ENCODE measurements at regions not wholly inside any gene's neighbourhood (a gene's known extent, or its start where the extent isn't known, plus 50 kb on each side); places are given as distances from the start of the nearest gene placed in this dataset.

- peaks cover 34 to 46% of the 10 kb centered on the region in 2 experiments; a peak in 2 of 4 replicates for H3K9me3 ChIP-seq (ENCODE audit: control insufficient read depth in 1 of 2, insufficient read depth in 1 of 2, low read depth in 1 of 2, low read length in 2 of 2)
- ChIA-PET POLR2A (no interaction called here), CTCF (no interaction called here), RAD21 (ENCODE audit: low non-redundant PET in 1 of 2, low total read pairs in 2 of 2, uncharacterized antibody in 2 of 2, unreplicated experiment in 2 of 2) (no interaction called here)
- no peaks in the 10 kb centered on the region for H4K20me1 ChIP-seq (ENCODE audit: insufficient read depth)
- no peaks in the 10 kb centered on the region for H3K4me1 ChIP-seq (ENCODE audit: control insufficient read depth in 1 of 2, insufficient read depth in 2 of 2, low read length in 2 of 2)
- intact Hi-C loops (cut with micrococcal nuclease) = no loop called here
- H3K27me3 ChIP-seq (ENCODE audit: insufficient read depth, low read length) = no peaks in the 10 kb centered on the region
- H3K36me3 ChIP-seq (ENCODE audit: control insufficient read depth in 1 of 2, insufficient read depth in 2 of 2, low read length in 2 of 2) = no peaks in the 10 kb centered on the region
- H3K9me2 ChIP-seq (ENCODE audit: insufficient read depth) = no peaks in the 10 kb centered on the region
- ATAC-seq = no peak
- BruUV-seq (replicated peaks) = no TSS peak
- H3K27ac ChIP-seq (ENCODE audit: low read depth, low read length) = no peak overlapping the region
- no peak overlapping the region for H2AFZ ChIP-seq (ENCODE audit: low read depth, low read length, poor library complexity, severe bottlenecking)
- no peak overlapping the region for H3K4me2 ChIP-seq (ENCODE audit: low read length)
- no peaks in the 10 kb centered on the region for H3K79me2 ChIP-seq (ENCODE audit: insufficient read depth, low read length)
- no peak for TF ChIP-seq RAD21 (IDR thresholded peaks at IDR 0.05; ENCODE audit: low read depth)
- TF ChIP-seq ZNF274 (IDR thresholded peaks at IDR 0.05; ENCODE audit: low read depth, low read length) = no peak
- no peak for TF ChIP-seq TCF7L2 (IDR thresholded peaks at IDR 0.05; ENCODE audit: borderline replicate concordance, extremely low read depth, insufficient read depth, insufficient read length)
- TF ChIP-seq SIN3A (IDR thresholded peaks at IDR 0.05; ENCODE audit: low read depth) = no peak
- TF ChIP-seq POLR2AphosphoS5 (IDR thresholded peaks at IDR 0.05; ENCODE audit: low read depth, low read length) = no peak
- TF ChIP-seq EZH2phosphoT487 (IDR thresholded peaks at IDR 0.05; ENCODE audit: borderline replicate concordance) = no peak
- no peak for DNase-seq (ENCODE audit: low read depth, low spot score)
- no peak overlapping the region for H3K4me3 ChIP-seq (replicated peaks in 1 of 2; ENCODE audit: low read depth in 1 of 2, low read length in 2 of 2)
- H3K9ac ChIP-seq (ENCODE audit: low read length) = no peak overlapping the region
Observed at GRCh38 chr17:53142890-53143289, 679.8 kb upstream of the KIF2B start.

GRCh38 chr17:53141731-53142130, 681.0 kb upstream of the KIF2B start:
- RAD21 ChIA-PET (ENCODE audit: low non-redundant PET in 1 of 2, low total read pairs in 2 of 2, uncharacterized antibody in 2 of 2, unreplicated experiment in 2 of 2) = no interaction called here
- TF ChIP-seq ZNF274 (IDR thresholded peaks at IDR 0.05; ENCODE audit: low read depth, low read length) (no peak), POLR2AphosphoS5 (IDR thresholded peaks at IDR 0.05; ENCODE audit: low read depth, low read length) (no peak), SIN3A (IDR thresholded peaks at IDR 0.05; ENCODE audit: low read depth) (no peak), REST (IDR thresholded peaks at IDR 0.05; ENCODE audit: low read depth) (no peak), TCF7L2 (IDR thresholded peaks at IDR 0.05; ENCODE audit: borderline replicate concordance, extremely low read depth, insufficient read depth, insufficient read length) (no peak), CBX3 (IDR thresholded peaks at IDR 0.05; ENCODE audit: low read depth) (no peak), JUND (IDR thresholded peaks at IDR 0.05) (no peak), ZFX (IDR thresholded peaks at IDR 0.05) (no peak), SP1 (IDR thresholded peaks at IDR 0.05; ENCODE audit: low read depth) (no peak), POLR2A (IDR thresholded peaks at IDR 0.05; ENCODE audit: borderline replicate concordance, extremely low read depth, insufficient read depth, insufficient read length) (no peak), EGR1 (IDR thresholded peaks at IDR 0.05; ENCODE audit: low read depth) (no peak), SRF (IDR thresholded peaks at IDR 0.05; ENCODE audit: low read depth) (no peak), EZH2 (IDR thresholded peaks at IDR 0.05) (no peak), FOSL1 (IDR thresholded peaks at IDR 0.05; ENCODE audit: low read depth) (no peak), YY1 (IDR thresholded peaks at IDR 0.05; ENCODE audit: extremely low read depth, insufficient replicate concordance, low read depth, low read length) (no peak), ZBTB33 (IDR thresholded peaks at IDR 0.05; ENCODE audit: extremely low read depth, insufficient replicate concordance, low read length) (no peak)

More at GRCh38 chr17:53141731-53142130, 681.0 kb upstream of the KIF2B start:
- Histone ChIP-seq H3K4me3 (replicated peaks in 1 of 2; ENCODE audit: low read depth in 1 of 2, low read length in 2 of 2) (no peak overlapping the region), H3K27me3 (ENCODE audit: insufficient read depth, low read length) (no peaks in the 10 kb centered on the region), H3K9me2 (ENCODE audit: insufficient read depth) (no peaks in the 10 kb centered on the region), H3K79me2 (ENCODE audit: insufficient read depth, low read length) (no peaks in the 10 kb centered on the region), H3K9me3 (ENCODE audit: control insufficient read depth in 1 of 2, insufficient read depth in 1 of 2, low read depth in 1 of 2, low read length in 2 of 2) (peaks cover 36 to 41% of the 10 kb centered on the region in 2 experiments; a peak in 3 of 4 replicates), H3K27ac (ENCODE audit: low read depth, low read length) (no peak overlapping the region), H3K4me2 (ENCODE audit: low read length) (no peak overlapping the region), H3K9ac (ENCODE audit: low read length) (no peak overlapping the region), H3K4me1 (ENCODE audit: control insufficient read depth in 1 of 2, insufficient read depth in 2 of 2, low read length in 2 of 2) (no peaks in the 10 kb centered on the region), H4K20me1 (ENCODE audit: insufficient read depth) (no peaks in the 10 kb centered on the region), H3K36me3 (ENCODE audit: control insufficient read depth in 1 of 2, insufficient read depth in 2 of 2, low read length in 2 of 2) (no peaks in the 10 kb centered on the region), H2AFZ (ENCODE audit: low read depth, low read length, poor library complexity, severe bottlenecking) (no peak overlapping the region)
- CTCF ChIA-PET = no interaction called here
- no TSS peak for BruUV-seq (replicated peaks)
- intact Hi-C loops (cut with micrococcal nuclease) = no loop called here
- DNase-seq (ENCODE audit: low read depth, low spot score) = no peak
- ATAC-seq = no peak
- POLR2A ChIA-PET = no interaction called here

All from HCT116 (cell line).